H1 (cell line): ENCODE measurements at regions not wholly inside any gene's neighbourhood (a gene's known extent, or its start where the extent isn't known, plus 50 kb on each side); places are given as distances from the start of the nearest gene placed in this dataset.

Source experiments
- CTCF ChIA-PET: fragments of 300-600 bp; sonication (Branson Sonifier 250); formaldehyde crosslinking; loops from one replicate; lab custom pipeline; 2021; ENCODE audit not compliant: partially characterized antibody; lab: Charles Lee
- POLR2A ChIA-PET: fragments of 300-600 bp; sonication (Branson Sonifier 250); formaldehyde crosslinking; loops from one replicate; lab custom pipeline; 2021; ENCODE audit warnings: inconsistent platforms; ENCODE audit not compliant: partially characterized antibody; lab: Charles Lee
- DNase-seq, 2 experiments: peaks; one replicate each; pipeline versions ENCODE4 v3.0.0 to v3.0.0-alpha.2; 2010 to 2022; ENCODE audit warnings: low spot score in 2 of 2, low read depth in 1 of 2, mixed read lengths in 1 of 2
- FAIRE-seq: peaks from 2 replicates; lab custom pipeline; 2011; peaks lifted over from hg19 to GRCh38; lab: Jason Lieb, UNC
- H2AFZ ChIP-seq: 2 replicates; pipeline ENCODE4 v1.8.1; 2012; ENCODE audit warnings: low read length, inconsistent platforms
- H2AK5ac ChIP-seq: 2 replicates; pipeline ENCODE4 v1.6.1; 2013; ENCODE audit warnings: low read depth, low read length
- H2BK120ac ChIP-seq: replicated peaks from 2 replicates; pipeline ENCODE3; 2013; ENCODE audit warnings: low read depth, low read length, inconsistent platforms
- H2BK12ac ChIP-seq: 2 replicates; pipeline ENCODE4 v1.6.1; 2013; ENCODE audit warnings: low read depth, low read length
- H2BK15ac ChIP-seq: 2 replicates; pipeline ENCODE4 v1.6.1; 2013; ENCODE audit warnings: low read length
- H2BK20ac ChIP-seq: 2 replicates; pipeline ENCODE4 v1.6.1; 2013; ENCODE audit warnings: low read length
- H2BK5ac ChIP-seq: 2 replicates; pipeline ENCODE4 v1.6.1; 2013; ENCODE audit warnings: low read depth, low read length
- H3K14ac ChIP-seq: 2 replicates; pipeline ENCODE4 v1.6.1; 2013; ENCODE audit warnings: inconsistent platforms; ENCODE audit not compliant: insufficient read length
- H3K18ac ChIP-seq: 2 replicates; pipeline ENCODE4 v1.6.1; 2013; ENCODE audit warnings: low read length; ENCODE audit errors: extremely low read depth
- H3K23ac ChIP-seq: 2 replicates; pipeline ENCODE4 v1.6.1; 2013; ENCODE audit warnings: inconsistent platforms; ENCODE audit not compliant: insufficient read length
- H3K23me2 ChIP-seq: 2 replicates; pipeline ENCODE4 v1.6.1; 2013; ENCODE audit warnings: low read depth, low read length
- H3K27ac ChIP-seq: 2 replicates; pipeline ENCODE4 v1.6.1; 2011; ENCODE audit warnings: low read depth, low read length, inconsistent platforms
- H3K27me3 ChIP-seq, 4 experiments: replicated peaks in 1 of 4; 1 replicate in 1 of 4; 2 replicates in 3 of 4; pipeline versions ENCODE4 v1.6.1 to v1.8.1; 2011 to 2013; ENCODE audit warnings: low read length in 3 of 4, mild to moderate bottlenecking in 3 of 4, inconsistent platforms in 2 of 4, mixed read lengths in 2 of 4, moderate library complexity in 1 of 4; ENCODE audit not compliant: control insufficient read depth in 3 of 4, insufficient read depth in 3 of 4; ENCODE audit errors: extremely low read depth in 1 of 4
- H3K36me3 ChIP-seq, 4 experiments: 2 replicates each; pipeline versions ENCODE4 v1.6.1 to v1.8.1; 2011 to 2013; ENCODE audit warnings: mild to moderate bottlenecking in 4 of 4, low read length in 3 of 4, moderate library complexity in 2 of 4, control low read depth in 1 of 4, inconsistent platforms in 1 of 4; ENCODE audit not compliant: insufficient read depth in 4 of 4, control insufficient read depth in 2 of 4
- H3K4ac ChIP-seq: replicated peaks from 2 replicates; pipeline ENCODE3; 2013; ENCODE audit warnings: low read length, low read depth, mixed read lengths, inconsistent platforms; ENCODE audit not compliant: insufficient read length
- H3K4me1 ChIP-seq, 4 experiments: replicated peaks in 1 of 4; 1 replicate in 1 of 4; 2 replicates in 3 of 4; pipeline versions ENCODE4 v1.6.1 to v1.8.1; 2011 to 2013; ENCODE audit warnings: low read length in 3 of 4, inconsistent platforms in 2 of 4, mixed read lengths in 1 of 4; ENCODE audit not compliant: insufficient read depth in 4 of 4, control insufficient read depth in 3 of 4
- H3K4me2 ChIP-seq, 2 experiments: 2 replicates each; pipeline versions ENCODE4 v1.6.1 to v1.8.1; 2011 to 2013; ENCODE audit warnings: low read depth in 2 of 2, low read length in 2 of 2, control low read depth in 1 of 2, inconsistent platforms in 1 of 2, mild to moderate bottlenecking in 1 of 2; ENCODE audit not compliant: insufficient read depth in 1 of 2
- H3K4me3 ChIP-seq, 4 experiments: fragments of 200-600, 300-600 bp in 1 of 4; sonication (generic), shearing (Covaris generic), sonication (Bioruptor Twin) in 1 of 4; 2 replicates each; pipeline versions ENCODE4 v1.5.1 to v1.8.1; 2011 to 2016; ENCODE audit warnings: low read length in 4 of 4, low read depth in 3 of 4, control low read depth in 2 of 4, inconsistent platforms in 2 of 4, mild to moderate bottlenecking in 2 of 4, mixed read lengths in 1 of 4, moderate library complexity in 1 of 4; ENCODE audit not compliant: insufficient read depth in 2 of 4; ENCODE audit errors: extremely low read depth in 1 of 4
- H3K56ac ChIP-seq: replicated peaks from 2 replicates; pipeline ENCODE3; 2013; ENCODE audit warnings: low read depth, mild to moderate bottlenecking, mixed read lengths, low read length, inconsistent platforms; ENCODE audit not compliant: insufficient read length
- H3K79me1 ChIP-seq: 2 replicates; pipeline ENCODE4 v1.6.1; 2013; ENCODE audit warnings: low read depth, low read length, control low read depth
- H3K79me2 ChIP-seq, 2 experiments: 2 replicates each; pipeline versions ENCODE4 v1.6.1 to v1.8.1; 2012 to 2013; ENCODE audit warnings: low read length in 2 of 2, mild to moderate bottlenecking in 2 of 2, inconsistent platforms in 1 of 2; ENCODE audit not compliant: insufficient read depth in 2 of 2, control insufficient read depth in 1 of 2
- H3K9ac ChIP-seq, 4 experiments: replicated peaks in 1 of 4; 1 replicate in 1 of 4; 2 replicates in 3 of 4; pipeline versions ENCODE4 v1.6.1 to v1.8.1; 2011 to 2013; ENCODE audit warnings: low read depth in 3 of 4, low read length in 3 of 4, control low read depth in 2 of 4, mild to moderate bottlenecking in 2 of 4, moderate library complexity in 2 of 4, inconsistent platforms in 1 of 4; ENCODE audit errors: extremely low read depth in 1 of 4
- H3K9me3 ChIP-seq, 2 experiments: 2 replicates each; pipeline versions ENCODE4 v1.6.1 to v1.8.1; 2012 to 2013; ENCODE audit warnings: mild to moderate bottlenecking in 2 of 2, moderate library complexity in 2 of 2, control low read depth in 1 of 2, inconsistent platforms in 1 of 2, low read depth in 1 of 2, low read length in 1 of 2, mixed read lengths in 1 of 2; ENCODE audit not compliant: insufficient read depth in 2 of 2
- H4K20me1 ChIP-seq, 2 experiments: replicated peaks in 1 of 2; 2 replicates each; pipeline versions ENCODE3 to v1.8.1; 2011 to 2013; ENCODE audit warnings: inconsistent platforms in 2 of 2, low read length in 2 of 2, mild to moderate bottlenecking in 1 of 2; ENCODE audit not compliant: insufficient read depth in 2 of 2, control insufficient read depth in 1 of 2
- H4K5ac ChIP-seq: 2 replicates; pipeline ENCODE4 v1.6.1; 2013; ENCODE audit warnings: low read length, low read depth, mixed read lengths, inconsistent platforms; ENCODE audit not compliant: insufficient read length
- H4K8ac ChIP-seq: 2 replicates; pipeline ENCODE4 v1.8.0; 2013; ENCODE audit warnings: mild to moderate bottlenecking, moderate library complexity, low read length, inconsistent platforms; ENCODE audit not compliant: insufficient read depth; ENCODE audit errors: extremely low read depth
- H4K91ac ChIP-seq: replicated peaks from 2 replicates; pipeline ENCODE3; 2013; ENCODE audit warnings: low read length, mixed read lengths, inconsistent platforms; ENCODE audit not compliant: insufficient read length
- ATF2 ChIP-seq: IDR thresholded peaks from 2 replicates; pipeline ENCODE4 v1.6.1; 2012; ENCODE audit warnings: low read length, inconsistent platforms
- CBX8 ChIP-seq: fragments of 300-800, 300-1000 bp; sonication (generic); IDR thresholded peaks from 2 replicates; pipeline ENCODE4 v1.7.1; 2016; ENCODE audit warnings: low read depth, low read length, borderline replicate concordance
- CHD1 ChIP-seq: IDR thresholded peaks from 2 replicates; pipeline ENCODE4 v1.6.1; 2012; ENCODE audit warnings: low read depth, low read length, improper control_type of control experiment
- EZH2 ChIP-seq: fragments of 200-600 bp; sonication (generic); IDR thresholded peaks from 2 replicates; pipeline ENCODE4 v1.7.1; 2012; ENCODE audit warnings: low read depth, mild to moderate bottlenecking, moderate library complexity, low read length, inconsistent platforms; ENCODE audit not compliant: severe bottlenecking
- FOSL1 ChIP-seq: IDR thresholded peaks from 2 replicates; pipeline ENCODE4 v1.6.1; 2011; ENCODE audit warnings: mild to moderate bottlenecking, low read depth, low read length, moderate library complexity; ENCODE audit not compliant: insufficient read depth
- MAX ChIP-seq: IDR thresholded peaks from 2 replicates; pipeline ENCODE4 v1.6.1; 2012; ENCODE audit warnings: inconsistent platforms
- POLR2AphosphoS5 ChIP-seq: IDR thresholded peaks from 2 replicates; pipeline ENCODE4 v1.6.1; 2011; ENCODE audit warnings: low read depth, low read length
- RBBP5 ChIP-seq: IDR thresholded peaks from 2 replicates; pipeline ENCODE4 v1.7.1; 2012; ENCODE audit warnings: low read depth, mild to moderate bottlenecking, inconsistent platforms, low read length, moderate library complexity, borderline replicate concordance
- RFX5 ChIP-seq: IDR thresholded peaks from 2 replicates; pipeline ENCODE4 v1.6.1; 2011; ENCODE audit warnings: low read depth, low read length, improper control_type of control experiment, borderline replicate concordance
- SIRT6 ChIP-seq: IDR thresholded peaks from one replicate; pipeline ENCODE4 v1.7.1; 2012; ENCODE audit warnings: low read length, inconsistent platforms
- TAF7 ChIP-seq: optimal IDR thresholded peaks from 2 replicates; pipeline ENCODE3; 2011; ENCODE audit warnings: low read depth, mild to moderate bottlenecking, inconsistent platforms, low read length, moderate library complexity, borderline replicate concordance
- TEAD4 ChIP-seq: IDR thresholded peaks from 2 replicates; pipeline ENCODE4 v1.6.1; 2012; ENCODE audit warnings: low read depth, low read length, inconsistent platforms, mixed read lengths
- YY1 ChIP-seq: IDR thresholded peaks from 2 replicates; pipeline ENCODE4 v1.6.1; 2011; ENCODE audit warnings: low read depth, mild to moderate bottlenecking, low read length
- WGBS, 2 experiments: shearing (Covaris generic) in 1 of 2; methylation state at CpG; one replicate each; pipeline versions ENCODE4 v1.1.6 to v1.1.7; 2013 to 2015; ENCODE audit warnings: low lambda C conversion rate in 2 of 2, mixed read lengths in 2 of 2, inconsistent platforms in 1 of 2, low coverage in 1 of 2, missing lambda C conversion rate in 1 of 2; ENCODE audit not compliant: insufficient replicate concordance in 2 of 2, insufficient coverage in 1 of 2, insufficient read length in 1 of 2; ENCODE audit errors: extremely low coverage in 1 of 2, missing lambda C conversion rate in 1 of 2; 5-methylcytosine and 5-hydroxymethylcytosine counted together

- H4K91ac ChIP-seq = no peak overlapping the region
- no peak overlapping the region for H2BK20ac ChIP-seq
- H3K79me2 ChIP-seq = no peaks in the 10 kb centered on the region
- TF ChIP-seq POLR2AphosphoS5 (no peak), EZH2 (no peak), RBBP5 (no peak), ATF2 (no peak), SIRT6 (no peak), CBX8 (no peak), TAF7 (no peak), CHD1 (no peak), MAX (no peak), FOSL1 (no peak), RFX5 (no peak), YY1 (no peak), TEAD4 (no peak)
- TF ChIP-seq, all 59 proteins: peak for 0
- H3K4me1 ChIP-seq = no peaks in the 10 kb centered on the region
- no peak for DNase-seq
- H3K4me2 ChIP-seq = no peak overlapping the region
- no peak overlapping the region for H3K9ac ChIP-seq
- H4K20me1 ChIP-seq = no peaks in the 10 kb centered on the region
- ChIA-PET CTCF (no interaction called here), POLR2A (no interaction called here)
- H3K56ac ChIP-seq = no peak overlapping the region
- H3K9me3 ChIP-seq = no peaks in the 10 kb centered on the region
- no peaks in the 10 kb centered on the region for H3K27me3 ChIP-seq
- no peak overlapping the region for H3K18ac ChIP-seq
- no peak overlapping the region for H3K4me3 ChIP-seq
- H3K23ac ChIP-seq = no peak overlapping the region
- no peak overlapping the region for H3K14ac ChIP-seq
- 100% methylated on average over 1 of the region's 1 CpG; no CpG with 5 or more reads in 1 of the 2 experiments for WGBS, 2 experiments
- H2BK12ac ChIP-seq = no peak overlapping the region
- no peaks in the 10 kb centered on the region for H3K23me2 ChIP-seq
- H4K8ac ChIP-seq = no peak overlapping the region
- H3K36me3 ChIP-seq = no peaks in the 10 kb centered on the region
- no peak for FAIRE-seq
- H2BK120ac ChIP-seq = no peak overlapping the region
- H2BK5ac ChIP-seq = no peak overlapping the region
- H2AK5ac ChIP-seq = no peak overlapping the region
- H3K27ac ChIP-seq = no peak overlapping the region
- no peak overlapping the region for H2BK15ac ChIP-seq
- no peak overlapping the region for H3K4ac ChIP-seq
- H4K5ac ChIP-seq = no peak overlapping the region
- no peak overlapping the region for H2AFZ ChIP-seq
- no peaks in the 10 kb centered on the region for H3K79me1 ChIP-seq
Measured at GRCh38 chr3:163185721-163186350, 1689.2 kb downstream of the OTOL1 start.
